Heart right ventricle (tissue), 16 donors: ENCODE measurements at regions not wholly inside any gene's neighbourhood (a gene's known extent, or its start where the extent isn't known, plus 50 kb on each side); places are given as distances from the start of the nearest gene placed in this dataset.

Experiments used
- ATAC-seq, 8 donors: fragments of 200-7000 bp; cut with Tn5 transposase; one replicate each; pipeline ENCODE4 v1.9.1; 2020; ENCODE audit warnings: mild to moderate bottlenecking in 8 of 8, moderate library complexity in 8 of 8, moderate number of reproducible peaks in 1 of 8
- DNase-seq, 2 donors: peaks; one replicate each; pipeline ENCODE4 v3.0.0-alpha.2; 2020
- H3K27ac ChIP-seq, 10 donors: fragments of 200-600 bp; sonication (generic) in 2 of 10; one replicate each; pipeline versions ENCODE4 v1.5.0 to v1.8.0; 2020 to 2022; ENCODE audit warnings: mild to moderate bottlenecking in 3 of 10
- H3K27me3 ChIP-seq, 7 donors: fragments of 200-600 bp; one replicate each; pipeline ENCODE4 v1.8.0; 2021 to 2022; ENCODE audit warnings: mild to moderate bottlenecking in 2 of 7
- H3K36me3 ChIP-seq, 9 donors: fragments of 200-600 bp; sonication (generic) in 1 of 9; one replicate each; pipeline versions ENCODE4 v1.5.0 to v1.8.0; 2020 to 2022; ENCODE audit warnings: mild to moderate bottlenecking in 2 of 9
- H3K4me1 ChIP-seq, 9 donors: fragments of 200-600 bp; sonication (generic) in 1 of 9; one replicate each; pipeline versions ENCODE4 v1.5.0 to v1.8.0; 2020 to 2022; ENCODE audit warnings: mild to moderate bottlenecking in 4 of 9
- H3K4me3 ChIP-seq, 10 donors: fragments of 200-600 bp; sonication (generic) in 2 of 10; one replicate each; pipeline versions ENCODE4 v1.5.0 to v1.8.0; 2020 to 2022; ENCODE audit warnings: mild to moderate bottlenecking in 7 of 10, moderate library complexity in 2 of 10
- H3K9me3 ChIP-seq, 11 donors: fragments of 200-600 bp in 10 of 11; sonication (generic) in 2 of 11; one replicate each; pipeline versions ENCODE4 v1.5.0 to v1.8.0; 2013 to 2022; ENCODE audit warnings: mild to moderate bottlenecking in 2 of 11, control low read depth in 1 of 11, moderate library complexity in 1 of 11
- WGBS, 2 donors: extraction: QIAGEN DNeasy Blood & Tissue Kit; methylation state at CpG; one replicate each; pipeline ENCODE4 v1.1.7; 2013; ENCODE audit warnings: inconsistent platforms in 1 of 2; 5-methylcytosine and 5-hydroxymethylcytosine counted together
- intact Hi-C, 10 donors: fragments of 100-400 bp; cut with DNase I; formaldehyde crosslinking; loops; one replicate each; pipeline versions ENCODE4 v1.11.1 to v1.14.2; 2022
- TF ChIP-seq, protein P1 (sequence below), 9 donors: fragments of 200-600 bp; sonication (generic) in 2 of 9; IDR thresholded peaks; one replicate each; pipeline versions ENCODE4 v1.5.0 to v1.8.0; 2021 to 2022; ENCODE audit warnings: antibody characterized with exemption in 9 of 9, mild to moderate bottlenecking in 5 of 9, moderate library complexity in 1 of 9
- donor health status: Arrhythmogenic right ventricular cardiomyopathy.
- donor health status: ischemic (EF 13 %, LVEDD 7.1; RV severe dilation, severe dysfunction).
- donor health status: healthy with polysubstance abuse.
- donor health status: DM: no; HTN: yes; CAD: no.
- donor health status: DM: no; HTN: no; CAD: no.
- donor health status: ischemic (EF 25% LVEDD 6.9; RV normal size, moderate dysfunction).
- donor health status: ischemic (EF 25% LVEDD 5.7; RV mildly dilated, moderate dysfunction).
- donor health status: healthy.
- donor health status: DM: yes; HTN: yes; CAD: no.
- donor health status: Ischemic cardiomyopathy.
- donor health status: ischemic (EF 35%, LVEDD 5.7; RV mildly dilated, moderate dysfunction).
- donor health status: nonischemic (EF 11% LVEDD 7.7; RV severe dilation, severe dysfunction).
- donor health status: DM: yes; HTN: yes; CAD: no.
- donor health status: PGD.
- donor health status: ischemic (EF 29% LVEDD 5.4; RV normal size, mild dysfunction).
- donor health status: nonischemic (EF 23%, LVEDD 6.1; RV moderate dilation, normal function).

DNA sequence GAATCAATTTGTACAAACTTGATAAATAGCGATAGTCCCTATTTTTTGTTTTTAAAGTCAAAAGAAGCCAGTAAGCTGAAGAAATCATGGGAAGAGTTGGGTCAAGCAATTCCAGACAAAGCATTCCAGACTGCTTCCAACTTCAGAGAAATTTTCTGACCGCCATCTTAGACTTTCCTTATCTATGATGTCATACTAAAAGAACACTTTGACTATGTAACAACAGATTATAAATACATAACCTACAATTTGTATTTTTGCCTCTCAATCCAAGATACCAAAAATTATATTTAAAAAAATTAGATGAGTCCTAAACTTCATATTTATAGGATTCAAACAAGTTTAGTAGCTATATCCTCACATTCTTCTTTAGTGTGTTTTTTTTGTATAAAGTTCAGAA, 286.2 kb upstream of the KCNH8 start:
- Histone ChIP-seq H3K36me3 (no peaks in the 10 kb centered on the region), H3K27ac (no peak overlapping the region), H3K4me3 (no peak overlapping the region), H3K27me3 (peaks cover 0 to 6% (median 0%) of the 10 kb centered on the region in 7 donors), H3K9me3 (no peaks in the 10 kb centered on the region), H3K4me1 (no peaks in the 10 kb centered on the region)
- 81 to 85% methylated on average over 2 of the region's 2 CpGs for WGBS, 2 donors
- intact Hi-C loops = no loop called here
- DNase-seq (no peak), ATAC-seq (no peak)
- TF ChIP-seq, protein P1, sequence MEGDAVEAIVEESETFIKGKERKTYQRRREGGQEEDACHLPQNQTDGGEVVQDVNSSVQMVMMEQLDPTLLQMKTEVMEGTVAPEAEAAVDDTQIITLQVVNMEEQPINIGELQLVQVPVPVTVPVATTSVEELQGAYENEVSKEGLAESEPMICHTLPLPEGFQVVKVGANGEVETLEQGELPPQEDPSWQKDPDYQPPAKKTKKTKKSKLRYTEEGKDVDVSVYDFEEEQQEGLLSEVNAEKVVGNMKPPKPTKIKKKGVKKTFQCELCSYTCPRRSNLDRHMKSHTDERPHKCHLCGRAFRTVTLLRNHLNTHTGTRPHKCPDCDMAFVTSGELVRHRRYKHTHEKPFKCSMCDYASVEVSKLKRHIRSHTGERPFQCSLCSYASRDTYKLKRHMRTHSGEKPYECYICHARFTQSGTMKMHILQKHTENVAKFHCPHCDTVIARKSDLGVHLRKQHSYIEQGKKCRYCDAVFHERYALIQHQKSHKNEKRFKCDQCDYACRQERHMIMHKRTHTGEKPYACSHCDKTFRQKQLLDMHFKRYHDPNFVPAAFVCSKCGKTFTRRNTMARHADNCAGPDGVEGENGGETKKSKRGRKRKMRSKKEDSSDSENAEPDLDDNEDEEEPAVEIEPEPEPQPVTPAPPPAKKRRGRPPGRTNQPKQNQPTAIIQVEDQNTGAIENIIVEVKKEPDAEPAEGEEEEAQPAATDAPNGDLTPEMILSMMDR (IDR thresholded peaks at IDR 0.05) = no peak

DNA sequence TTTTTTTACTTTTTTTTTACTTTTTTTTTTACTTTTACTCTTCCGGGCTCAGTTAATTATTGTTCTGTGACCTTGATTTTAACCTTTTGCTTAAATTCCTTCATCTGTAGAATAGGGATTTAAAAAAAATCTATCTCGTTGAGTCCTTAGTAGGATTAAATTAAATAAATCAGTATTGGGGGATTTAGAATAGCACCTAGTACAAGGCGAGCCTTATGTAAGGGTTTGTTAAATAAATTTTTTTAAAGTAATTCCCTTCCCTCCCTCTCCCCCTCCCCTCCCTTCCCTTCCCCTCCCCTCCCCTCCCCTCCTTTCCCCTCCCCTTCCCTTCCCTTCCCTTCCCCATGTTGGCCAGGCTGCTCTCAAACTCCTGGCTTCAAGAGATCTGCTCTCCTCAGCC, 287.2 kb upstream of the KCNH8 start:
- intact Hi-C loops = no loop called here
- TF ChIP-seq, protein P1 (IDR thresholded peaks at IDR 0.05) = no peak
- 84 to 89% methylated on average over 3 of the region's 3 CpGs for WGBS, 2 donors
- Histone ChIP-seq H3K4me1 (no peaks in the 10 kb centered on the region), H3K27me3 (peaks cover 0 to 6% (median 0%) of the 10 kb centered on the region in 7 donors), H3K9me3 (no peaks in the 10 kb centered on the region), H3K36me3 (no peaks in the 10 kb centered on the region), H3K4me3 (no peak overlapping the region), H3K27ac (no peak overlapping the region)
- ATAC-seq = no peak
- DNase-seq = no peak

DNA sequence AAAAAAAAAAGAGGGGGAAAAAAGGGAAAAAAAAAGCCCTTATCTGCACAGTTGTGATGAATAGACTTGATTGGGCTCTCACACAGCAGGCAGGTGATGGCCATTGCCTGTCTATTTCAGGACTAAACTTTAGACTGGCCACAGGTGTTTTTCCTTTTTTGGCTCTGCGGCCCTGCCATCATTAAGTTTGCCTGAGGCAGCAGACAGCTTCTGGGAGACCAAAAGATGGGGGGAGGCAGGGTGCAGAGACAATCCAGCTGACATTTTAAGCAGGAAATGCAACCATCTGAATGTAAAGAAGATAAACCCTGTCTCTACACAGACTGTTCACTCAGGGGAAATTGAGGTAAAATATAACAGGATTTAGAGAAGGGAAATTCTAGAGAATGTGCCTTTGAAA, 295.0 kb upstream of the KCNH8 start:
- Histone ChIP-seq H3K9me3 (no peaks in the 10 kb centered on the region), H3K27me3 (peaks cover 0 to 5% (median 0%) of the 10 kb centered on the region in 7 donors), H3K4me3 (no peak overlapping the region), H3K27ac (no peak overlapping the region), H3K4me1 (no peaks in the 10 kb centered on the region), H3K36me3 (no peaks in the 10 kb centered on the region)
- intact Hi-C loops = no loop called here
- WGBS, 2 donors = 73 to 74% methylated on average over 1 of the region's 1 CpG
- ATAC-seq (no peak), DNase-seq (no peak)
- TF ChIP-seq, protein P1 (IDR thresholded peaks at IDR 0.05) = no peak

DNA sequence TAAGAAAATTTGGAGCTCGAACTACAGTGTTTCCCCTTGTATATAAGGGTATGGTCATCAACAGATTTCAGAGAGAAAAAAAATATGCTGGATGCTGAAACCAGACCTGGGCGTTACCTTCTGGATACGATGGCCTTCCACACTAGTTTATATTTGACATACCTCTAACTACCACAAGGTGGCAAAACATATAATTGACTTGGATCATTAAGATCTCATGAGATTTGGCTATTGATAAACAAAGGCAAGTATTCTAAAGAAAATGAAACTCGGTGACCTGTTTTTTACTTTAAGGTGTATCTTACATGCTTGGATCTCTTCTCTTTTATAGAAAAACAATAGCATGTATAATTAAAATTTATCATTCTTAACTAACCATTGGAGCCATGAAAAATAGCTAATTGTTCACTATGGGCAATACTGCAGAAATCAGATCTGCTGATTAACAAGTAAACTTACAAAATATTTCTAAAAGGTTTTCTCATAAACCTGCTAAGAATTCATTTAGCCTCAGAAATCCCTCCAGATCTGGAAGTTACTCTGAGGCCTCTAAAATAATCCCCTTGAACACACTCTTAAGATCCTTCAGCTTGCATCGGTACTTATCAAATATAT, 300.6 kb upstream of the KCNH8 start:
- ATAC-seq (no peak), DNase-seq (no peak)
- TF ChIP-seq, protein P1 (IDR thresholded peaks at IDR 0.05) = peak in 6 of 9 donors; percentile 5 to 41 (median 15)
- intact Hi-C loops = no loop called here
- H3K4me3 ChIP-seq = no peak overlapping the region
- H3K9me3 ChIP-seq = no peaks in the 10 kb centered on the region
- H3K4me1 ChIP-seq = no peaks in the 10 kb centered on the region
- WGBS, 2 donors = 55 to 59% methylated on average over 5 of the region's 5 CpGs
- H3K36me3 ChIP-seq = no peaks in the 10 kb centered on the region
- H3K27me3 ChIP-seq = peaks cover 0 to 5% (median 0%) of the 10 kb centered on the region in 7 donors
- H3K27ac ChIP-seq = no peak overlapping the region
